ENCODE measurements at regions not wholly inside any gene's neighbourhood (a gene's known extent, or its start where the extent isn't known, plus 50 kb on each side); places are given as distances from the start of the nearest gene placed in this dataset.

- peaks cover 34% of the 10 kb centered on the region for H3K4me1 ChIP-seq (ENCODE audit: control insufficient read depth, insufficient read depth, low read length)
- H3K27ac ChIP-seq (ENCODE audit: low read depth, low read length) = no peak overlapping the region
- no peak overlapping the region for H3K4me3 ChIP-seq (ENCODE audit: low read depth, low read length)
- no peak overlapping the region for H3K9ac ChIP-seq (ENCODE audit: low read depth, low read length)
- H3K36me3 ChIP-seq (ENCODE audit: control insufficient read depth, insufficient read depth, low read length) = no peaks in the 10 kb centered on the region
- no peaks in the 10 kb centered on the region for H3K27me3 ChIP-seq (ENCODE audit: control insufficient read depth, insufficient read depth, low read length)
- no peaks in the 10 kb centered on the region for H3K9me3 ChIP-seq (ENCODE audit: control insufficient read depth, insufficient read depth, low read length)
These were observed 303.4 kb downstream of the FAT3 start for GRCh38 chr11:92528001-92528400.

GRCh38 chr11:92531065-92531739, 306.6 kb downstream of the FAT3 start:
- no peaks in the 10 kb centered on the region for H3K27me3 ChIP-seq (ENCODE audit: control insufficient read depth, insufficient read depth, low read length)
- no peaks in the 10 kb centered on the region for H3K36me3 ChIP-seq (ENCODE audit: control insufficient read depth, insufficient read depth, low read length)
- peaks cover 20% of the 10 kb centered on the region for H3K4me1 ChIP-seq (ENCODE audit: control insufficient read depth, insufficient read depth, low read length)
- no peak overlapping the region for H3K4me3 ChIP-seq (ENCODE audit: low read depth, low read length)
- H3K9ac ChIP-seq (ENCODE audit: low read depth, low read length) = no peak overlapping the region
- no peak overlapping the region for H3K27ac ChIP-seq (ENCODE audit: low read depth, low read length)
- H3K9me3 ChIP-seq (ENCODE audit: control insufficient read depth, insufficient read depth, low read length) = no peaks in the 10 kb centered on the region

GRCh38 chr11:92533657-92534335, 309.2 kb downstream of the FAT3 start:
- H3K27me3 ChIP-seq (ENCODE audit: control insufficient read depth, insufficient read depth, low read length) = no peaks in the 10 kb centered on the region
- no peaks in the 10 kb centered on the region for H3K9me3 ChIP-seq (ENCODE audit: control insufficient read depth, insufficient read depth, low read length)
- H3K36me3 ChIP-seq (ENCODE audit: control insufficient read depth, insufficient read depth, low read length) = no peaks in the 10 kb centered on the region
- H3K27ac ChIP-seq (ENCODE audit: low read depth, low read length) = no peak overlapping the region
- peaks cover 29% of the 10 kb centered on the region for H3K4me1 ChIP-seq (ENCODE audit: control insufficient read depth, insufficient read depth, low read length)
- no peak overlapping the region for H3K4me3 ChIP-seq (ENCODE audit: low read depth, low read length)
- no peak overlapping the region for H3K9ac ChIP-seq (ENCODE audit: low read depth, low read length)

- no peaks in the 10 kb centered on the region for H3K9me3 ChIP-seq (ENCODE audit: control insufficient read depth, insufficient read depth, low read length)
- H3K4me3 ChIP-seq (ENCODE audit: low read depth, low read length) = no peak overlapping the region
- no peak overlapping the region for H3K9ac ChIP-seq (ENCODE audit: low read depth, low read length)
- no peak overlapping the region for H3K27ac ChIP-seq (ENCODE audit: low read depth, low read length)
- H3K4me1 ChIP-seq (ENCODE audit: control insufficient read depth, insufficient read depth, low read length) = peaks cover 29% of the 10 kb centered on the region
- no peaks in the 10 kb centered on the region for H3K27me3 ChIP-seq (ENCODE audit: control insufficient read depth, insufficient read depth, low read length)
- no peaks in the 10 kb centered on the region for H3K36me3 ChIP-seq (ENCODE audit: control insufficient read depth, insufficient read depth, low read length)
These were observed 312.3 kb downstream of the FAT3 start for GRCh38 chr11:92536883-92537282.

- Histone ChIP-seq H3K4me3 (ENCODE audit: low read depth, low read length) (no peak overlapping the region), H3K4me1 (ENCODE audit: control insufficient read depth, insufficient read depth, low read length) (peaks cover 33% of the 10 kb centered on the region), H3K27ac (ENCODE audit: low read depth, low read length) (no peak overlapping the region), H3K9ac (ENCODE audit: low read depth, low read length) (no peak overlapping the region), H3K9me3 (ENCODE audit: control insufficient read depth, insufficient read depth, low read length) (no peaks in the 10 kb centered on the region), H3K27me3 (ENCODE audit: control insufficient read depth, insufficient read depth, low read length) (no peaks in the 10 kb centered on the region), H3K36me3 (ENCODE audit: control insufficient read depth, insufficient read depth, low read length) (no peaks in the 10 kb centered on the region)
These were observed 315.5 kb downstream of the FAT3 start for GRCh38 chr11:92540096-92540495.

- Histone ChIP-seq H3K4me3 (ENCODE audit: low read depth, low read length) (0 out of 2 replicates have a peak overlapping the region, but pooled peaks have one; percentile 0), H3K36me3 (ENCODE audit: control insufficient read depth, insufficient read depth, low read length) (no peaks in the 10 kb centered on the region), H3K27ac (ENCODE audit: low read depth, low read length) (no peak overlapping the region), H3K9ac (ENCODE audit: low read depth, low read length) (no peak overlapping the region), H3K27me3 (ENCODE audit: control insufficient read depth, insufficient read depth, low read length) (no peaks in the 10 kb centered on the region), H3K4me1 (ENCODE audit: control insufficient read depth, insufficient read depth, low read length) (peaks cover 65% of the 10 kb centered on the region), H3K9me3 (ENCODE audit: control insufficient read depth, insufficient read depth, low read length) (no peaks in the 10 kb centered on the region)
These were observed 321.4 kb downstream of the FAT3 start for GRCh38 chr11:92545906-92546471.

- Histone ChIP-seq H3K4me3 (ENCODE audit: low read depth, low read length) (0 out of 2 replicates have a peak overlapping the region, but pooled peaks have one; percentile 0), H3K36me3 (ENCODE audit: control insufficient read depth, insufficient read depth, low read length) (no peaks in the 10 kb centered on the region), H3K9me3 (ENCODE audit: control insufficient read depth, insufficient read depth, low read length) (no peaks in the 10 kb centered on the region), H3K4me1 (ENCODE audit: control insufficient read depth, insufficient read depth, low read length) (peaks cover 71% of the 10 kb centered on the region), H3K9ac (ENCODE audit: low read depth, low read length) (no peak overlapping the region), H3K27me3 (ENCODE audit: control insufficient read depth, insufficient read depth, low read length) (no peaks in the 10 kb centered on the region), H3K27ac (ENCODE audit: low read depth, low read length) (no peak overlapping the region)
These were observed 322.0 kb downstream of the FAT3 start for GRCh38 chr11:92546603-92547002.

GRCh38 chr11:92550411-92550810, 325.8 kb downstream of the FAT3 start:
- Histone ChIP-seq H3K9ac (ENCODE audit: low read depth, low read length) (no peak overlapping the region), H3K27ac (ENCODE audit: low read depth, low read length) (peak overlapping the region; percentile 57), H3K9me3 (ENCODE audit: control insufficient read depth, insufficient read depth, low read length) (no peaks in the 10 kb centered on the region), H3K4me1 (ENCODE audit: control insufficient read depth, insufficient read depth, low read length) (peaks cover 70% of the 10 kb centered on the region), H3K4me3 (ENCODE audit: low read depth, low read length) (0 out of 2 replicates have a peak overlapping the region, but pooled peaks have one; percentile 6), H3K27me3 (ENCODE audit: control insufficient read depth, insufficient read depth, low read length) (no peaks in the 10 kb centered on the region), H3K36me3 (ENCODE audit: control insufficient read depth, insufficient read depth, low read length) (no peaks in the 10 kb centered on the region)

- H3K9ac ChIP-seq (ENCODE audit: low read depth, low read length) = no peak overlapping the region
- H3K9me3 ChIP-seq (ENCODE audit: control insufficient read depth, insufficient read depth, low read length) = no peaks in the 10 kb centered on the region
- no peaks in the 10 kb centered on the region for H3K27me3 ChIP-seq (ENCODE audit: control insufficient read depth, insufficient read depth, low read length)
- H3K36me3 ChIP-seq (ENCODE audit: control insufficient read depth, insufficient read depth, low read length) = no peaks in the 10 kb centered on the region
- H3K4me3 ChIP-seq (ENCODE audit: low read depth, low read length) = peak overlapping the region; percentile 6; the same call in 1 of the 2 replicates
- H3K4me1 ChIP-seq (ENCODE audit: control insufficient read depth, insufficient read depth, low read length) = peaks cover 66% of the 10 kb centered on the region
- peak overlapping the region; percentile 3 for H3K27ac ChIP-seq (ENCODE audit: low read depth, low read length)
These were observed 326.3 kb downstream of the FAT3 start for GRCh38 chr11:92550871-92551270.

- H3K4me3 ChIP-seq (ENCODE audit: low read depth, low read length) = no peak overlapping the region
- H3K27me3 ChIP-seq (ENCODE audit: control insufficient read depth, insufficient read depth, low read length) = no peaks in the 10 kb centered on the region
- H3K36me3 ChIP-seq (ENCODE audit: control insufficient read depth, insufficient read depth, low read length) = no peaks in the 10 kb centered on the region
- no peaks in the 10 kb centered on the region for H3K9me3 ChIP-seq (ENCODE audit: control insufficient read depth, insufficient read depth, low read length)
- H3K9ac ChIP-seq (ENCODE audit: low read depth, low read length) = no peak overlapping the region
- peaks cover 50% of the 10 kb centered on the region for H3K4me1 ChIP-seq (ENCODE audit: control insufficient read depth, insufficient read depth, low read length)
- H3K27ac ChIP-seq (ENCODE audit: low read depth, low read length) = no peak overlapping the region
These were observed 328.3 kb downstream of the FAT3 start for GRCh38 chr11:92552942-92553341.

GRCh38 chr11:92554688-92555087, 330.1 kb downstream of the FAT3 start:
- Histone ChIP-seq H3K4me3 (ENCODE audit: low read depth, low read length) (no peak overlapping the region), H3K9ac (ENCODE audit: low read depth, low read length) (no peak overlapping the region), H3K36me3 (ENCODE audit: control insufficient read depth, insufficient read depth, low read length) (no peaks in the 10 kb centered on the region), H3K27me3 (ENCODE audit: control insufficient read depth, insufficient read depth, low read length) (no peaks in the 10 kb centered on the region), H3K9me3 (ENCODE audit: control insufficient read depth, insufficient read depth, low read length) (no peaks in the 10 kb centered on the region), H3K27ac (ENCODE audit: low read depth, low read length) (no peak overlapping the region), H3K4me1 (ENCODE audit: control insufficient read depth, insufficient read depth, low read length) (peaks cover 32% of the 10 kb centered on the region)
